Spleen (tissue), 7 donors: ENCODE measurements at regions not wholly inside any gene's neighbourhood (a gene's known extent, or its start where the extent isn't known, plus 50 kb on each side); places are given as distances from the start of the nearest gene placed in this dataset.

ENCODE experiments used
- POLR2A ChIP-seq, 3 donors: fragments of 450-650 bp; IDR thresholded peaks; one replicate each; pipeline ENCODE4 v1.5.1; 2017; ENCODE audit warnings: antibody characterized with exemption in 3 of 3, mild to moderate bottlenecking in 1 of 3
- POLR2AphosphoS5 ChIP-seq, 3 donors: sonication (generic); formaldehyde crosslinking; IDR thresholded peaks; one replicate each; pipeline ENCODE4 v1.5.1; 2017; ENCODE audit warnings: antibody characterized with exemption in 3 of 3
- TF ChIP-seq, protein P1 (sequence below), 11 experiments: fragments of 200-600 bp in 7 of 11; fragments of 450-650 bp in 4 of 11; sonication (generic) in 4 of 11; IDR thresholded peaks in 8 of 11; conservative IDR thresholded peaks in 3 of 11; 1 replicate in 7 of 11; 2 replicates in 4 of 11; pipeline versions ENCODE4 v1.4.0 to v1.8.0; 2016 to 2021; ENCODE audit warnings: antibody characterized with exemption in 11 of 11, inconsistent platforms in 4 of 11, mild to moderate bottlenecking in 1 of 11
- donor health status: DM: no; HTN: no; CAD: no; lungs with moderate emphysema.
- donor health status: DM: no; HTN: no; CAD: no.
- donor health status: DM: no; HTN: no; CAD: no.

DNA sequence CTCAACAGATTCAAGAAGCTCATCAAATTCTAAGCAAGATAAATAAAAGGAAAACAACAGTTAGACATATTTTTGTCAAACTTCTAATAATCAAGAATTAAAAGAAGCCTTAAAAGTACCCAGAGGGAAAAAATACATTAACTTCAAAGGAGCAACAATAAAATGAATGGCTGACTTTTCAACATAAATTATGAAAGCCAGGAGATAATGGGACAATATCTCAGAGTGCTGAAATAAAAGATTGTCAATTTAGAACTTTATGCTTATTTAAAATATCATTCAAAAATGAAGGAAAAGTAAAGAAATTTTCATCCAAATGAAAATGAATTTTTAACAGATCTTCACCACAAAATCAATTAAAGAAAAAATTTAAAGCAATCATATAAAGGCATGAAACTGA lies 108.5 kb upstream of the IL6 start:
- TF ChIP-seq, protein P1, sequence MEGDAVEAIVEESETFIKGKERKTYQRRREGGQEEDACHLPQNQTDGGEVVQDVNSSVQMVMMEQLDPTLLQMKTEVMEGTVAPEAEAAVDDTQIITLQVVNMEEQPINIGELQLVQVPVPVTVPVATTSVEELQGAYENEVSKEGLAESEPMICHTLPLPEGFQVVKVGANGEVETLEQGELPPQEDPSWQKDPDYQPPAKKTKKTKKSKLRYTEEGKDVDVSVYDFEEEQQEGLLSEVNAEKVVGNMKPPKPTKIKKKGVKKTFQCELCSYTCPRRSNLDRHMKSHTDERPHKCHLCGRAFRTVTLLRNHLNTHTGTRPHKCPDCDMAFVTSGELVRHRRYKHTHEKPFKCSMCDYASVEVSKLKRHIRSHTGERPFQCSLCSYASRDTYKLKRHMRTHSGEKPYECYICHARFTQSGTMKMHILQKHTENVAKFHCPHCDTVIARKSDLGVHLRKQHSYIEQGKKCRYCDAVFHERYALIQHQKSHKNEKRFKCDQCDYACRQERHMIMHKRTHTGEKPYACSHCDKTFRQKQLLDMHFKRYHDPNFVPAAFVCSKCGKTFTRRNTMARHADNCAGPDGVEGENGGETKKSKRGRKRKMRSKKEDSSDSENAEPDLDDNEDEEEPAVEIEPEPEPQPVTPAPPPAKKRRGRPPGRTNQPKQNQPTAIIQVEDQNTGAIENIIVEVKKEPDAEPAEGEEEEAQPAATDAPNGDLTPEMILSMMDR (IDR thresholded peaks at IDR 0.05 in 8 of 11, conservative IDR thresholded peaks at IDR 0.05 in 3 of 11), result no peak
- TF ChIP-seq POLR2AphosphoS5 (IDR thresholded peaks at IDR 0.05) (no peak), POLR2A (IDR thresholded peaks at IDR 0.05) (no peak)
